NCI-H1417 treated with DMSO at 0.1 percent for 48 hours (cell line): ENCODE measurements at regions not wholly inside any gene's neighbourhood (a gene's known extent, or its start where the extent isn't known, plus 50 kb on each side); places are given as distances from the start of the nearest gene placed in this dataset.

Experiments
- DNase-seq: peaks from one replicate; lab custom pipeline; 2025; lab: John Stamatoyannopoulos, UW

DNA sequence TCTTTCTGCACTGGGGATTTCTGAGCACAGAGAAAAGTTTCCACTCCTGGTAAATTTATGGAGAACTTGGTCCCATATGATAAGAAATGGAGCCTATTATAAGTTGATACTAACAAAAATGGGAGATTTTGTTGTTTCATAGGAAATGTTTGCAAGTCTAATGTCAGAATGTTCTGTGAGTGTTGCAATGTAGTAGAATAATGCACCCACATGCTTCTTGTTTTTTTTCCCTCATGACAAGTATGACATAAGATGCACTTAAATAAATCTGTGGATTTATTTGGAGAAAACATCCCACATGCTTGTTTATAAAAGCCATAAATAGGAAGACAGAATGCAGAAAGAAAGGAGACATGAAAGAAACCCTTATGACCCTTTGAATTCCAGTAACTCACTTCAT lies 50.8 kb upstream of the KCNJ6 start:
- no peak for DNase-seq

DNA sequence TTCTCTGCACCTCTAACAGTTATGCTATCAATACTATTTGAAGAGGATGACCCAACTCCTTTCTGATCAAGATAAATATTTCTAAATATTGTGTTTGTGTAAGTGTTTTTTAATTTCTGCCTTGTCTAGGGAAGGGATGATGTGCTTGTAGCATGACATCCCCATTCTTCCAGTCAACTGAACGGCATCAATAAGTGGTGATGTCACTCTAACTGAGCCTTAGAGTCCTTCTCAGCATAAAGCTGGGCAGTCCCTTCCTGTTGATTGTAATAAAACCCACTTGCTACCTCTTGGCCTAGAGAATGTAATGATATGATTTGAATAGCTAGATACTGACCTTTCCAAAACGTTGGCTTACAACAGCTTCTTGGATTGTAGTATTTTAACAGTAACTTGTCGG lies 52.5 kb upstream of the KCNJ6 start:
- DNase-seq = no peak

DNA sequence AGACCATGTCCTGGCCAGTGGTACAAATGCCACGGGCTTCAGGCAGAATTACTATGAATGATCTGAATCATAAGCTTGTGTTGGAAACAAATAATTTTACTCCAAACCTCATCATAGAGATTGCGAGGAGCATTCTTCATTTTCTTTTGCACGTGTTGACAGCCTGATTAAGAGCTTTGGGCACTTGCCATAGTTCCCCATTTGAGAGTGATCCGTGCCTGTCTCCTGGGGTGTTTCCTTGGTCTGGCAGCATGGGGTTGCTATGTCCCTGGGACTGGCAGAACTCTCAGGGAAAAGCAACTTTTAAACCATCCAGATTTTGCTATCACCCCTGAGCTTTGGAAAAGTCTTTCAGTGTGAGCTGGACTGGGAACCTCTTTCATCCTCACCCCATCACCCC lies 54.3 kb upstream of the KCNJ6 start:
- DNase-seq = no peak

DNA sequence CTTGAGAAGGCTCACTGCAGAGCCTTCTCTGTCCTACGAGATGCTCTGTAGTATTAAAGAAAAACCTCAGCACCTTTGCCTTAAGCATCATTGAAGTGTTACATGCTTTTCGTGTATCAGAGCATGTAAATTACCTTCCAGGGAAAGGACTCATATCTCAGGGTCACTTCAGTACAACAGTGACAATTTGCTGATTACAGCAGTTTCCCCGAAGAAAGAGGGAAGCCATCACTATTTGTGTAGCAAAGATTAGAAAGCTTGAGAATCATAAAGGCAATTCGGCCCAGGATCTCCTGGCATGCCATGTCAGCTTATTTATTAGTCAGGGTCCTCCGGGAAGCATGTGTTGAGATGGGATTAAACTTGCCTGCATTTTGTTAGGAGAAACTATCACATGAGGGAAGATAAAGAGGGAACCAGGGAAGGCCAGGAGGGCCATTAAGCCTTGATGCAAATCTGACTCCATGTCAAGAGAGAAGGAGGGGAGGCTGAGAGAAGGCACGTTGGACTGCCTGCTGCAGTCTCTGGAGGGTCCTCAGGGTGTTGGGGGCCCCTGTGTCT lies 55.2 kb upstream of the KCNJ6 start:
- no peak for DNase-seq

DNA sequence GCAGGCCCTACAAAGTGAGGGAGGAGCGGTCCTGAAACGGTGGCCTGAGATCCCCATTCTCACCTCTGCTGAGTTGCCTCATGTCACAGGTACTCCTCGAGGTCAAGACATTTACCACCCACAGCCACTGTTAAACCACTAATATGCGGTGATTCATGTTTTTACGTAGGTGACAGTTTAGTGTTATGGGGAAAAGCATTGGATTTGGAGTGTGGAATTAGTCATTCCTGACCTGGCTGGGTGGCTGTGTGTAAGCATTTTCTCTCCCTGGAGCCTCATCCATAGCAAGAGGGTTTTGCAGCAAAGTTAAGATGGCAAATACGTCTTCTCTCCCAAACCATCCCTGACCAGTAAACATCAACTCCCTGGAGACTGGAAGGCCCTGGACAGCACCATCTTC lies 57.8 kb upstream of the KCNJ6 start:
- DNase-seq = no peak

DNA sequence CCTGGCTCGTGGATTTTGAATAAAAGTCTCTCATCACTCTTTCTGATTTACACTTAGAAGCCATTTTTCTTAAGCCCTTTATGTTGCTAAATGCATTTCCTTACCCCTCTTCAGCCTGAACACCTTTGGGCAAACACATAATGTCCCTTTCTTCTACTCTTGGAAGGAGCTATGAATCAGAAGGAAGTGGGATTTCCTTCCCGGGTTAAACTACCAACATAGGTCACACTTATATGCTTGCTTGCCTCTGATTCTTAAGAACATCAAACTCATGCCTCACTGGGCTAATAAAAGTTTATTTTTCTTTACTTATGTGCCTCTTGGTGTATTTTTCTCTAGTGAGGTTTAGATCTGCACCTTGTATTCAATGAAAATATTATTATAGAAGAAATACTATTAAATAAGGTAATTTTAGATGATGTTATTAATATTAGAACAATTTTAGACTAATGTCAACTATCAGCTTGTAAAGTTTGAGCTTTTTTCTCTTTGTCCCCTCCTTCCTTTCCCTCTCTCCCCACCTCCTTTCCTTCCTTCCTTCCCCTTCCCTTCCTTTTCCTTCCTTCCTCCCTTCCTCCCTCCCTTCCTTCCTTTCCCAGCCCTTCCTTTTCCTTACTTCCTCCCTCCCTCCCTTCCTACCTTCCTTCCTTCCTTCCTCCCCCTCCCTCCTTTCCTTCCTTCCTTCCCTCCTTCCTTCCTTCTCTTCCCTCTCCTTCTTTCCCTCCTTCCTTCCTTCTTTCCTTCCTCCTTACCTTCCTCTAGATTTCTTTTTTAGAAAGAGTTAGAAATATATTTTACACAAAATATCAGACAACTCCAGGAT lies 66.5 kb upstream of the KCNJ6 start:
- DNase-seq = no peak

DNA sequence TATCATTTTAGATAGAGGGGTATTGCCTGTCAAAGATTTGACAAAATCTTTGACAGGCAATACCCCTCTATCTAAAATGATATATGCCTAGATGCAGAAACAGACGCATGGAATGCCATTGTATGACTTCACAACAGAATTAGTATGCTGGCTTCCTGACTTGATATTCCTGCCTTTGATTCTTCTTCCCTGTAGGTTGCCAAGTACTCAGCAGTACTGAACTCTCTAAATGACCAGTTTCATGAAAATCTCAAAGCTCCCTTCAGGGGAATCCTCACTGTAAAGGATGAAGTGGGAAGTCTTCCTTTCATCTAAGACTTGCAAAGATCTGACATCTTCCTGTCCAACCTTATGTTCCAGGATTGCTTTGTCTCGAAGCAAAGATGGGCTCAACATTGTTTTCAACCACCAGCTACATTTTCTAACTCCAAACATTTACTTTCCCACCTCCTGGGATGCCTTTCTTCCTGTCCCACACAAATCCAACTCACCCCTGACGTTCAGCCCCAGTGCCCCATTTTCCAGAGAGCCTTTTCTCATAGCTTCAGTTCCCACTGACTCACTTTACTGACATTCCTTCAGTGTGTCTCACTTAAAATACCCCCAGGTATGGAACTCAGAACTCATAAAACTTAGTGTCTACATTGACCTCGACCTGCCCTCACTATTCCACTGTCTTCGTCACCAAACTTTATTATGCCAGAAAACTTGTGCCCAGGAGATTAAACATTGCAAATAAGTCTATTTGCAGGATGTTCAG lies 67.3 kb upstream of the KCNJ6 start:
- no peak for DNase-seq

DNA sequence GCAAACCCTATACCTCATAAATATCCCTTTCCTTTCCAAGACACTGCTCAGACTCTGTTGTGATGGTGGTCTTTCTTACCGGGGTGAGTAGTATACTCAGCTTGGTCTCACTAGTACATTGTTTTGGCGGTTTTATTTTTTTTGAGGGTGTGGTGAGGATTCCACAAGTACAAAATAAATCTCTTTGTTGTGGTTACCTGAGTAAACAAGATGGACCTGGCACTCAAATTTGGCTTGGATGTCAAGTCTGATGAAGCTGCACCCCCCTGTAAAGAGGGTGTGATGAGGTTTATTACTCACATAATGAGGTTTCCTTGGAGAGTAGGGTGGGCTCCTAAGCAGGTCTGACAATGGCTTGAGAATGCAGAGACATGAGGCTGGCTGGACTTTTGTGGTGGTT lies 68.2 kb upstream of the KCNJ6 start:
- no peak for DNase-seq

DNA sequence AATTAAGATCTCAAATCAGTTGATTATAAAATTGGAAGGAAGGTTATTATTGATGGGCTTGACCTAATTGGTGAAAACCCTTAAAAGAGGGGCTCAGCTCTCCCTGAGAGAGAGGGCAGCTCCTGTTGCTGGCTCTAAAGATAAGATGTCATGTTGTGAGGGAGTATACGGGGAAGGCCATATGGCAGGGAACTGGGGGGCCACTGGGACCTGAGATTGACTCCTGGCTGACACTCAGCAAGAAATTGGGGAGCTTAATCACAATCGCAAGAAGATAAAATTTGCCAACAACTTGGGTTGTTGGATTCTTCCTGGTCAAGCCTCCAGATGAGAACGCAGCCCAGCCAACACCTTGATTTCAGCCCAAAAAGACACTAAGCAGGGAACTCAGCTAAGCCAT lies 69.7 kb upstream of the KCNJ6 start:
- DNase-seq = no peak

DNA sequence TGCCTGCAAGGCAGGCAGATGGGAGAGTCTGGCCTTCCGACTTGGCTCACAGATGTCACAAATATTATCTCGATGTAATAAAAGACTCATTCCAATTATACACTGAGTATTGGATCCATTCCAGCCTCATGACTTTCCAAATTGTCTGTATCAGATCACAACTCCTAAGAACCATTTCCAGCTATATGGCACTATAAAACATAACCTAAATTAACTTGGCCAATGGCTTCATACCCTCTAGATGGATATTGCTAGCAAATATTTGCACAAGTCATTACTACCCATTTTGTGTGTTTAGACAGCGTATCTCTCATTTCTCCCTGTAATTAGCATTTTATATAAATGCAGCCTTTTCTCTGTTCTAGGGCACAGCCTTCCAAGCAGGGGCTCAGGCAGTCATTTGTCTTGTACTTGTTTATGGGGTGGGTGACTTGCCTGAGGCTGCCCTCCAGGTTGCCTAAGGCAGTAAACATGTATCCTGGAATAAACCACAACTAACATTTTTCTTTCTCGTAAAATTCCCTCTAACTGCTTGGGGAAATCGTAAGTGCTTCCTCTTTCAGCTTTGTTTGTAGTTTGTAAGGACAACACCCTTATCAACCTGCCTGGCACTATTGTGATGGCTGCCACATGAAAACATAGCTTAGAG lies 70.6 kb upstream of the KCNJ6 start:
- peak; percentile 86 for DNase-seq

DNA sequence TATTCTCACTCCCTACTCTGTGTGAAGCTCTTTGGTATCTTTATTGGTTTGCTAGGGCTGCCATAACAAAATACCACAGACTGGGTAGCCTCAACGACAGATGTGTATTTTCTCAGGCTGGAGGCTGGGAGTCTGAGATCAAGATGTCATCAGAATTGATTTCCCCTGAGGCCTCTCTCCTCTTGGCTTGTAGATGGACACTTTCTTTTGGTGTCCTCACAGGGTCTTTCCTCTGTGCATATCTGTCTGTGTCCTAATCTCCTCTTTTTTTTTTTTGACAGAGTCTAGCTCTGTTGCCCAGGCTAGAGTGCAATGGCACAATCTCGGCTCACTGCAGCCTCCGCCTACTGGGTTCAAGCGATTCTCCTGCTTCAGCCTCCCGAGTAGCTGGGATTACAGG lies 71.4 kb upstream of the KCNJ6 start:
- DNase-seq = no peak

DNA sequence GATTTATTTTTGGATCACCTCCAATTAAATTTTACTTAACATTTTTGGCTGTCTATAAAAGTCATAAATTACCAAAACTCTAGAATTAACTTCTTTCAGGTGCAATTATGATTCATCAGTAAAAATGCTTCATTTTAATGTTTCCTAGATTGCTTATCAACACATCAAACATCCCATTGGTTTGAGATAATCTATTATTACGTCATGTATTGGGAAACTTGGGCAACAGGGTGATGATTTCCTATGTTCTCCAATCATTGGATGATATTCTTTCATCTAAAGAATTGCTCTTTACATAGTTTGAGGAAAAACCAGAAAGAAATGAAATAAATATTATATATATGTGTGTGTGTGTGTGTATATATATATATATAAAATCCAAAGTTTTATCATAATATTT lies 76.8 kb upstream of the KCNJ6 start:
- DNase-seq = no peak

DNA sequence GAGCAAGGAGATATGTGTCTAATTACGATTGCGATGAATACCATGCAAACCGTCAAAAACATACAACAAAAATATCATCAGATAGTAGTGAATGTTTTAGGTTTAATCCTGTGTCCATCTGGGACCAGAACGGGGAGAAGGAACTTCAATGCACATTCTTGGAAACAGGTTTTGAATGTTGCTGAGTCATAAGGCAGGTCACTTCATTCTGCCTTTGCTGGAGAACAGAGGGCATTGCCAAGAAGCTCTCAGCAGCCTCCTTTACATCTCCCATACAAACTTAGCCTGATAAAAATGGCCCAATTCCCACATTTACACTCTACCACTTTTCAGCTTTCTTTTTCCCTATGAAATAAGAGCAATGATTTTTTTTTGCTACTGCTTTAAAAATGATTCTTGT lies 78.0 kb upstream of the KCNJ6 start:
- DNase-seq = no peak

DNA sequence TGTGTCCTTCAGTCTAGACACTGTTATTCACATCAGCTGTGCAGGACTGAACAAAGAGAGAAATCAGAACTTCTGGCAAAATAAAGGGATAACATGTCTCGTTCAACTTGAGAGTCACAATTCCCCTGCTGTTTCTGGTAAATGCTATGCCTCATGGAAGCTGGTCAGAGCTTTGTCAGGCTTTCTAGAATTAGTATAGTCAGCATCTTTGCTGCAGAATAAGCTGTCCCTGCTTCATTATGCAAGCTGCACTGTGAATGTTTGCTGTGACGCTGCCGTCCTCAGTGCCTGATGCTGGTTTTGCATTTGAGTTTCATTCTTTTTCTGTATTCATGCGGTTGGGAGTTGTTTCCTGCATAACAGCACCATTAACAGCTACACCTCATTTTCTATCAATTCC lies 96.4 kb upstream of the KCNJ6 start:
- DNase-seq = no peak

DNA sequence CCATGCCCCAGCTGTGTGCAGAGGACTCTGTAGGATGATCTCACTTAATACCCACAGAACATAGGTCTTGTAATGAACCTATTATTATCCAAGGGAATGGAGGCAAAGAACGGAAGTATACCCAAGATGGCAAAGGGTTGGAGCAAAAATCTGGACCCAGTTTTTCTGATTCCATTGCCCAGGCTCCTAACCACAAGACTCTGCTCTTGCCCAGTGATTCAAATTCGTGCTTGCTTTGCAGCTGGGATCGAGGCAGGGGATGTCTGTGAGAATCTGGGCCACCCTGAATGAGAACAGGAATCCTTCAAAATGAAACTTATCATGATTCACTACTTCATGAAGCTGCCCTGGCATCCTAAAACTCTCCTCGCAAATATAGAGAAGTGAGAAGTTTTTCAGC lies 97.5 kb upstream of the KCNJ6 start:
- DNase-seq = no peak

DNA sequence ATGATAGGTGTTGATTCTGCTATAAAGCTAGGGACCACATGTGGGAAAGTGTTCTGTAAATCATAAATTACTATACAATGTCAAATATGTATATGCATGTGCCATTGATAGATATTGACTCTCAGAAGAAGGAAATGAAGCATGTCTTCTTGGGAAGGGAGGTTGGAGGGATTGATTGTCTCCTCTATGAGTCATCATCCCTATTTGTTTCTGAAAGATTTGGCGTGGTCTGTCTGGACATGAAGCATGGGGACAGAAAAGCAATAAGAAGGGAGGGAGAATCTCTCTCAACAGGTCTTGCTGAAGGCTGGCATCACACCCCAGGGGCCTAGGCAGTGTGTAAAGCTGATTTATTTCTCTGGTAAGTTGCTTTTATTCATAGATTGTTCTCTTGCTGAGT lies 98.0 kb upstream of the KCNJ6 start:
- no peak for DNase-seq

DNA sequence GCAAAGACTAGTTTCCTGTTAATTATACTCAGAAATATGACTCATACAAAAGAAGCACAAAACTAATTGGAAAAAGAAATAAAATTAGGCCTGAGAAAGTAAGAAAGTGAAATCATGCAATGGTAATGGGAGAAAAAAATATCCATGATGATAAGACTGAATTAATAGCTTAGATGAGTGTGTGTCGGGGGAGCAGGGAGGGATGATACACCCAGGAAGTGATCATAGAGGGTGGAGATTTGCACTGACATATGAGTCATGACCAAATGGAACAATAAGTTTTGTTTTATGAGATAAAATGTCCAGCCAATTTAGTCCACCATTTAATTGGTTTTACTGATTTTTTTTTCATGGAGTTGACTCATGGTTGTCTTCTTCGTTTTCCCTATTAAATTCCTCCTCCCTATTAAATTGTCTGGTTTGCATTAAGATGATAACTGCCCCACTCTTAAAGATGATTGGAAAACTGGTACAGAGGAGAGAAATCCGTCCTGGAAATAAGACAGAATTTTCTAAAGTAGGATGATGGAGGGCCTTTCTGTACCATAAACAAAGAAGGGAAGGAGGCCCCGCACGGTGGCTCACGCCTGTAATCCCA lies 111.7 kb upstream of the KCNJ6 start:
- DNase-seq = no peak

DNA sequence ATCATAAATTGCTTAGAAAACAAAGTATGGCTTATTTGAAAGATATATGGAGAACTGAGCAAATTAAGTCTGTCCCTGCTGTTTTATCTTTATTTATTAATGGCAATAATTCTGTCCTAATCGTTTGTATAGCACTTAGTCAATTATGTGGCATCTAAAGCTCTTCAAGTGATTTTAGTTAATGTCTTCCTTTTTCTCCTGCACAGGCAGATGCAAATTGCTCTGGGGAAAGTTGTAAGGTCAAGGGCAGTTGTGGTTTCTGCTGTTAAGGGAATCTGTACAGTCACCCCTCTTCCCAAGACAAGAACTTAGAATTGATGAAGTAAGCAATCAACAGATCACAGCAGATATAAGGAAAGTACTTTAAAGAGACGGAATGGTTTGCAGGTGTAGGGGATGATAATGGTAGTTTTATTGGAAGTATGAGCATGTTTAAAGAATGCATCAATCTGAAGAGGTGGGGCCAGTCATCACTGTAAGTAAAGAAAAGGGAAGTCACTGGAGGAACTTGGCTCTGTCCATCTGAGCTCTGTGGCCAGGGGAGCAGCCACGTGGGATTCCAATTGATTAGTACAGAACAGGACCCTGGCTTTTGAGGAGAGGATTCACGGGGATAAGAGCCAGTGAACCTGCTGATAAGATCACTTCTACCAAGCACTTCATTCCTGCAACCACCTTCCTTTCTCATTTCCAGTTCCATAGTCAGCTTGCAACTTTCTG lies 116.0 kb upstream of the KCNJ6 start:
- DNase-seq = no peak

DNA sequence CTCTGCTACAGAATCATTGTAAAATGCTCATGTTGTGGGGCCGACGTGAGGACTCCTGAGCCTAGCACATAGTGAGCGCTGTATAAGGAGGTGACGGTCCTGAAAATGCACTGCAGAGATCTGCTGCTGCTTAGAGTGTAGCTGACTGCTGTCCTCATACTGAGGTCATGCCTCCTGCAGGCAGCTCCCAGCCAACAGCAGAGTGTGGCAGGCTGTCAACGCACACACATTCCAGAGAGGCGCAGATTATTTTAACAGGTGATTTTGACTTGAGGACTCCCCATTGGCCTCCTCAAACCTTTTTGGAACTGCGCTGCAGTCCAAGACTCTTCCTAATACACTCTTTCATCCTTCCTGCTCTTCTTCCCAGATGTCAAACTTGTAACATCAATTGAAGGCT lies 119.8 kb upstream of the KCNJ6 start:
- no peak for DNase-seq

DNA sequence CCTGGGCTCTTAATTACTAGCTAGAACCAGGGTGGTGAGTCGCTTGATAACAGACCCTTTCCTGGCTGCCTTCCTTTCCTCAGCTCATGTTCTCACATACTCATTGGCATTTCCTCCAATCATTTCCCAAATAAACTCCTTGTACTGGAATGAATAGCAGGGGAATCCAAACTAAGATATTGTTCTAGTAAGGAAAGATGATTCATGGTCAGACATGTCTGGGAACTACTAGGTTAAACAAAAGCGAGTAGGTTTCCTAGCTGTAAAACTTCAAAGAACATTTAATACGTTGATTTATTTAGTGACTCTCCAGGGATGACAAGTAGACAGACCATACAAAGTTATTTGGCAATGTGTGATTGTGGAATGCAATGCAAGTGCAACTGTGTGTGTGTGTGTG lies 121.2 kb upstream of the KCNJ6 start:
- no peak for DNase-seq

DNA sequence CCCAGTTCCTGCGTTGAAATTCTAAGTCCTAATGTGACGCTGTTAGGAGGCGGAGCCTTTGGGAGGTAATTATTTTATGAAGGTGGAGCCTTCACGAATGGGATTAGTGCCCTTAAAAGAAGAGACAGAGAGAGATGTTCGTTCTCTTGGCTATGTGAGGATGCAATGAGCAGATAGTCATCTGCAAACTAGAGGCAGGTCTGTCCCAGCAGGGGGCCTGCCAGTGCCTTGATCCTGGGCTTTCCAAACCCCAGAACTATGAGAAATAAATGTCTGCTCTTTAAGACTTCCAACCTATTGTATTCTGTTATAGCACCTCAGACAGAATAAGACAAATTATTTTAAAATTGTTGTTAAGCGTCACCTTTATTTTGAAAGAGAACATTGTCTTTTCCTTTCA lies 123.1 kb upstream of the KCNJ6 start:
- DNase-seq = no peak

DNA sequence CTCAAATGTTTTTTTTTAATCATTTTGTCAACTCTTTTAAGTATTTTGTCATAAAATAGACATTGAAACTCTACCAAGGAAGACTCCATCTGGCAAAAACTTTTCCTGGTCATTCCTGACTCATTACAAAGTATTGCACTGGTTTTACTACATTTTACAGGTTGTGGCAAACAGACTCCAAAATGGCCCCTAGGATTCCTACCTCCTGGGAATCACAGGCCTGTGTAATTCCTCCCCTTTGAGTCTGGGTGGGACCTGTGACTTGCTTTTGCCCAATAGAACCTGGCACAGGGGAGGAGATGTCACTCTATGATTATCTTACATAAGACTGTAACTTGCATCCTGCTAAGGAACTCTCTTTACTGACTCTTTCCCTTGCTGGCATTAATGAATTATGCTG lies 123.6 kb upstream of the KCNJ6 start:
- no peak for DNase-seq
